IMR-90 (cell line): ENCODE measurements at regions not wholly inside any gene's neighbourhood (a gene's known extent, or its start where the extent isn't known, plus 50 kb on each side); places are given as distances from the start of the nearest gene placed in this dataset.

Experiments
- ATAC-seq: fragments of 200-7000 bp; cut with Tn5 transposase; 2 replicates; pipeline ENCODE4 v1.9.1; 2020; ENCODE audit warnings: low read depth, mild to moderate bottlenecking, moderate library complexity
- BruUV-seq: library from RNA; stranded (reverse); fragments of 400-500 nt; replicated peaks from 2 replicates; lab custom pipeline; 2021; lab: Mats Ljungman, UMichigan
- CTCF ChIA-PET: fragments of 300-600 bp; formaldehyde crosslinking; extraction: SDS; loops from one replicate; lab custom pipeline; 2021; ENCODE audit warnings: antibody characterized with exemption; lab: Yijun Ruan, JAX
- POLR2A ChIA-PET: fragments of 300-600 bp; sonication (Branson Sonifier 250); formaldehyde crosslinking; loops from one replicate; lab custom pipeline; 2022; ENCODE audit warnings: antibody characterized with exemption; ENCODE audit not compliant: unreplicated experiment; lab: Charles Lee
- DNase-seq: peaks from one replicate; pipeline ENCODE4 v3.0.0; 2013
- H2AFZ ChIP-seq: replicated peaks from 2 replicates; pipeline ENCODE3; 2013; ENCODE audit warnings: low read length, mild to moderate bottlenecking; ENCODE audit not compliant: poor library complexity
- H2AK5ac ChIP-seq: 2 replicates; pipeline ENCODE4 v1.6.1; 2013; ENCODE audit warnings: low read depth, low read length, inconsistent platforms
- H2AK9ac ChIP-seq: replicated peaks from 2 replicates; pipeline ENCODE3; 2013; ENCODE audit warnings: mild to moderate bottlenecking, low read depth, low read length, moderate library complexity; ENCODE audit not compliant: poor library complexity
- H2BK120ac ChIP-seq: 2 replicates; pipeline ENCODE4 v1.6.1; 2013; ENCODE audit warnings: low read depth, low read length, inconsistent platforms
- H2BK15ac ChIP-seq: 3 replicates; pipeline ENCODE4 v1.6.1; 2013; ENCODE audit warnings: low read depth, low read length, inconsistent platforms
- H2BK20ac ChIP-seq: 2 replicates; pipeline ENCODE4 v1.6.1; 2013; ENCODE audit warnings: low read depth, mild to moderate bottlenecking, inconsistent platforms, low read length, moderate library complexity
- H2BK5ac ChIP-seq: 2 replicates; pipeline ENCODE4 v1.6.1; 2013; ENCODE audit warnings: mild to moderate bottlenecking, low read depth, low read length, inconsistent platforms; ENCODE audit not compliant: poor library complexity, severe bottlenecking
- H3K14ac ChIP-seq: replicated peaks from 2 replicates; pipeline ENCODE4 v1.6.1; 2013; ENCODE audit warnings: low read depth, low read length, inconsistent platforms
- H3K18ac ChIP-seq: 2 replicates; pipeline ENCODE4 v1.6.1; 2013; ENCODE audit warnings: low read depth, low read length, control low read depth
- H3K23ac ChIP-seq: 2 replicates; pipeline ENCODE4 v1.6.1; 2013; ENCODE audit warnings: low read depth, low read length, inconsistent platforms
- H3K27ac ChIP-seq: 2 replicates; pipeline ENCODE4 v1.5.1; 2013; ENCODE audit warnings: mild to moderate bottlenecking, control low read depth, low read length; ENCODE audit not compliant: insufficient read depth
- H3K27me3 ChIP-seq: 2 replicates; pipeline ENCODE4 v1.6.1; 2013; ENCODE audit warnings: low read length; ENCODE audit not compliant: control insufficient read depth, insufficient read depth
- H3K36me3 ChIP-seq: 2 replicates; pipeline ENCODE4 v1.6.1; 2013; ENCODE audit warnings: low read length, mixed read lengths; ENCODE audit not compliant: control insufficient read depth, insufficient read depth
- H3K4ac ChIP-seq: 2 replicates; pipeline ENCODE4 v1.6.1; 2013; ENCODE audit warnings: low read depth, low read length, inconsistent platforms
- H3K4me1 ChIP-seq: 2 replicates; pipeline ENCODE4 v1.6.1; 2013; ENCODE audit warnings: low read length, mixed read lengths; ENCODE audit not compliant: control insufficient read depth, insufficient read depth
- H3K4me2 ChIP-seq: 2 replicates; pipeline ENCODE4 v1.6.1; 2013; ENCODE audit warnings: low read depth, mild to moderate bottlenecking, control low read depth, low read length, moderate library complexity
- H3K4me3 ChIP-seq: 2 replicates; pipeline ENCODE4 v1.5.1; 2013; ENCODE audit warnings: low read depth, mild to moderate bottlenecking, control low read depth, low read length, moderate library complexity; ENCODE audit not compliant: insufficient read depth
- H3K56ac ChIP-seq: 2 replicates; pipeline ENCODE4 v1.6.1; 2013; ENCODE audit warnings: low read length, inconsistent platforms; ENCODE audit not compliant: insufficient read depth; ENCODE audit errors: extremely low read depth
- H3K79me1 ChIP-seq, 2 experiments: 2 replicates each; pipeline ENCODE4 v1.6.1; 2013; ENCODE audit warnings: low read length in 2 of 2, inconsistent platforms in 1 of 2, low read depth in 1 of 2
- H3K9ac ChIP-seq: 2 replicates; pipeline ENCODE4 v1.6.1; 2013; ENCODE audit warnings: low read depth, low read length, control low read depth
- H3K9me1 ChIP-seq: 2 replicates; pipeline ENCODE4 v1.6.1; 2013; ENCODE audit warnings: low read length, inconsistent platforms; ENCODE audit not compliant: insufficient read depth
- H3K9me3 ChIP-seq: 2 replicates; pipeline ENCODE4 v1.6.1; 2013; ENCODE audit warnings: low read length; ENCODE audit not compliant: control insufficient read depth, insufficient read depth
- H4K20me1 ChIP-seq: 2 replicates; pipeline ENCODE4 v1.6.1; 2013; ENCODE audit warnings: low read length, inconsistent platforms; ENCODE audit not compliant: insufficient read depth
- H4K5ac ChIP-seq: 2 replicates; pipeline ENCODE4 v1.6.1; 2013; ENCODE audit warnings: mild to moderate bottlenecking, low read depth, low read length, control low read depth
- H4K8ac ChIP-seq, 2 experiments: 2 replicates each; pipeline ENCODE4 v1.6.1; 2013; ENCODE audit warnings: low read depth in 2 of 2, low read length in 2 of 2, control low read depth in 1 of 2, inconsistent platforms in 1 of 2
- H4K91ac ChIP-seq: 2 replicates; pipeline ENCODE4 v1.6.1; 2013; ENCODE audit warnings: low read depth, low read length, inconsistent platforms; ENCODE audit not compliant: insufficient read depth
- BHLHE40 ChIP-seq: fragments of 150-350 bp; IDR thresholded peaks from 2 replicates; pipeline ENCODE4 v1.6.1; 2016; ENCODE audit warnings: mild to moderate bottlenecking, low read depth, low read length
- CHD1 ChIP-seq: IDR thresholded peaks from 2 replicates; pipeline ENCODE4 v1.6.1; 2012; ENCODE audit warnings: low read depth, low read length, improper control_type of control experiment
- CTCF ChIP-seq: conservative IDR thresholded peaks from 2 replicates; pipeline ENCODE4 v1.5.1; 2012; ENCODE audit warnings: mild to moderate bottlenecking, low read depth, low read length, improper control_type of control experiment
- ELK1 ChIP-seq: fragments of 150-350 bp; IDR thresholded peaks from 2 replicates; pipeline ENCODE4 v1.6.1; 2016; ENCODE audit warnings: low read depth, mild to moderate bottlenecking, low read length, moderate library complexity, borderline replicate concordance
- FOS ChIP-seq: fragments of 150-350 bp; IDR thresholded peaks from 2 replicates; pipeline ENCODE4 v1.6.1; 2016; ENCODE audit warnings: low read depth, low read length
- MAFK ChIP-seq: IDR thresholded peaks from 2 replicates; pipeline ENCODE4 v1.6.1; 2012; ENCODE audit warnings: low read depth, low read length, improper control_type of control experiment
- MAZ ChIP-seq: IDR thresholded peaks from 2 replicates; pipeline ENCODE4 v1.6.1; 2012; ENCODE audit warnings: low read depth, mild to moderate bottlenecking, low read length, improper control_type of control experiment, moderate library complexity, borderline replicate concordance
- MXI1 ChIP-seq: IDR thresholded peaks from 2 replicates; pipeline ENCODE4 v1.6.1; 2012; ENCODE audit warnings: low read depth, mild to moderate bottlenecking, low read length, moderate library complexity, borderline replicate concordance
- NFE2L2 ChIP-seq: fragments of 150-350 bp; IDR thresholded peaks from 2 replicates; pipeline ENCODE4 v1.6.1; 2016; ENCODE audit warnings: low read depth, mild to moderate bottlenecking, low read length
- POLR2A ChIP-seq: IDR thresholded peaks from 2 replicates; pipeline ENCODE4 v1.6.1; 2012; ENCODE audit warnings: mild to moderate bottlenecking, low read depth, low read length
- RAD21 ChIP-seq: IDR thresholded peaks from 2 replicates; pipeline ENCODE4 v1.6.1; 2012; ENCODE audit warnings: low read length, improper control_type of control experiment
- RCOR1 ChIP-seq: IDR thresholded peaks from 2 replicates; pipeline ENCODE4 v1.6.1; 2012; ENCODE audit warnings: mild to moderate bottlenecking, low read length, improper control_type of control experiment; ENCODE audit not compliant: insufficient replicate concordance
- RFX5 ChIP-seq: IDR thresholded peaks from 2 replicates; pipeline ENCODE4 v1.8.0; 2012; ENCODE audit warnings: low read depth, mild to moderate bottlenecking, low read length, moderate library complexity
- SMC3 ChIP-seq: fragments of 150-350 bp; IDR thresholded peaks from 2 replicates; pipeline ENCODE4 v1.6.1; 2016; ENCODE audit warnings: low read depth, mild to moderate bottlenecking, antibody characterized with exemption, low read length, moderate library complexity
- WGBS, 2 experiments: methylation state at CpG; one replicate each; pipeline versions ENCODE4 v1.1.5 to v1.1.7; 2013; ENCODE audit warnings: missing lambda C conversion rate in 2 of 2; ENCODE audit not compliant: insufficient read length in 1 of 2; ENCODE audit errors: extremely low coverage in 2 of 2; 5-methylcytosine and 5-hydroxymethylcytosine counted together
- dilution Hi-C: fragments of 300-500 bp; cut with HindIII; formaldehyde crosslinking; loops from one replicate; pipeline ENCODE4 v1.14.3; 2018; ENCODE audit warnings: low sequenced_read_pairs; ENCODE audit not compliant: unreplicated experiment
- in situ Hi-C: fragments of 300-500 bp; cut with MboI; formaldehyde crosslinking; loops from 3 replicates; pipeline ENCODE4 v1.14.3; 2019; ENCODE audit warnings: low sequenced_read_pairs, inconsistent platforms, mixed read lengths
- intact Hi-C: fragments of 100-400 bp; cut with micrococcal nuclease; formaldehyde crosslinking; loops from 2 replicates; pipeline ENCODE4 v1.10.0; 2022

DNA sequence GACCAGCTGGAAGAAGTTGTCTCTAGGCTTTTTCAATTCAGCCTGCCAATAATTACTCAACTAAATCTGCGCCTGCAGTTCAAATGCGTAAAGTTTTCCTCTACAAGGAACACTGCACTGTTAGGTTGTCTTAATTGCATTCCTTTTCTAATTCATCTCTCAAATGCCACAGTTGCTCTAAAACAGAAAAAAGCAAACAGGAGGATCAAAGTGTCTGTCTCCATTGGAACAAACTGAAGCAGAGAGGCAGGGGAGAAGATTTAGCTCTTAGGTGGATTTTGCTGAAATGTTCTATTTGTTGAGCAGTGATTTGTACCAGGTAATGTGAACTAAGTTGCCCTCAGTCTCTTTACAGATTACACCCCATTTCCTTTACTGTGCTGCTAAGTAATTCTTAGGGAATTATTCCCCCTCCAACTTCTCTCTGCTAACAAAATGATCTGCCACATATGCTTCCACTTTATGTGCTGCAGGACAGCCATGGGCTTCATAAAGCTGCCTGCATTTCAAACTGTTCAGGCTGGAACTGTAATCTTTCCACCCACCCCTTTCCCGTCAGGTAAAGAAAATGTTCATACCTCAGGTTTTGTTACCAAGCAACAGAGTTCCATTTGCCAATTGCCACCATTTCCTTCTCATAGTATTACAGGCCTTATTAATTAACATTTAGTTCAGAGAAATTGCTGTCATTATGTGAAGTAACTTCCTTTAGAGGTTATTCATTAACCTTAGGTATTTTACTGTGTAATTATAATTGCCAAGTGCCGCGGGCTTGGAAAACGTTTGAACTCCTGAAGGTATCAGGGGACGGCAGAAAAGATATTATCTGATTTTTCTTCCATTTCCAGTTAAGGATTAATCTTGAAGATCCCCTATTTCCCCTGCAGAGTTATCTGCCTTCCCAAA lies 149.3 kb downstream of the SPRY1 start:
- Histone ChIP-seq H3K9me3 (peaks cover 4% of the 10 kb centered on the region), H3K56ac (no peak overlapping the region), H4K91ac (no peak overlapping the region), H3K4me1 (no peaks in the 10 kb centered on the region), H3K79me1 (no peaks in the 10 kb centered on the region), H4K8ac (no peak overlapping the region), H2AK5ac (no peak overlapping the region), H3K23ac (no peak overlapping the region), H3K4me3 (no peak overlapping the region), H4K5ac (no peak overlapping the region), H3K27ac (no peak overlapping the region), H2BK15ac (no peak overlapping the region), H3K14ac (no peak overlapping the region), H3K9me1 (no peaks in the 10 kb centered on the region), H2BK20ac (no peak overlapping the region), H3K36me3 (no peaks in the 10 kb centered on the region), H3K18ac (no peak overlapping the region), H3K4me2 (no peak overlapping the region), H2AFZ (no peak overlapping the region), H2BK5ac (no peak overlapping the region), H4K20me1 (no peaks in the 10 kb centered on the region), H2AK9ac (no peak overlapping the region), H3K4ac (no peak overlapping the region), H3K9ac (no peak overlapping the region), H2BK120ac (no peak overlapping the region), H3K27me3 (no peaks in the 10 kb centered on the region)
- BruUV-seq, result no TSS peak
- ChIA-PET CTCF (no interaction called here), POLR2A (no interaction called here)
- WGBS, 2 experiments, result no CpG with 5 or more reads among the region's 7 CpGs
- DNase-seq (no peak), ATAC-seq (no peak)
- dilution Hi-C loops, result no loop called here
- intact Hi-C loops, result no loop called here
- in situ Hi-C loops, result no loop called here
- no peak for TF ChIP-seq POLR2A
- TF ChIP-seq SMC3, result no peak
- no peak for TF ChIP-seq BHLHE40
- TF ChIP-seq RAD21, result no peak
- no peak for TF ChIP-seq CHD1
- TF ChIP-seq ELK1, result no peak
- no peak for TF ChIP-seq FOS
- no peak for TF ChIP-seq RCOR1
- TF ChIP-seq RFX5, result no peak
- no peak for TF ChIP-seq MXI1
- no peak for TF ChIP-seq NFE2L2
- no peak for TF ChIP-seq CTCF
- TF ChIP-seq MAFK, result no peak
- TF ChIP-seq MAZ, result no peak
